GM13976 (cell line): ENCODE measurements at regions not wholly inside any gene's neighbourhood (a gene's known extent, or its start where the extent isn't known, plus 50 kb on each side); places are given as distances from the start of the nearest gene placed in this dataset.
"Not testable (repeated sequence)": the region's sequence is repeated elsewhere in the genome, so short reads cannot be mapped to it uniquely, and the experiment has no call there.

Experiments
- DNase-seq: peaks from one replicate; pipeline ENCODE4 v3.0.0; 2012; ENCODE audit warnings: low spot score
- in situ Hi-C: fragments of 300-500 bp; cut with MboI; formaldehyde crosslinking; loops from one replicate; pipeline ENCODE4 v1.12.0; 2022; ENCODE audit warnings: low sequenced_read_pairs, mixed read lengths, inconsistent platforms; ENCODE audit not compliant: unreplicated experiment
- TF ChIP-seq, protein P1 (sequence below): IDR thresholded peaks from 2 replicates; pipeline ENCODE4 v1.5.1; 2012; ENCODE audit warnings: borderline replicate concordance, mild to moderate bottlenecking; ENCODE audit not compliant: insufficient read depth; ENCODE audit errors: extremely low read depth, missing control alignments, control extremely low read depth

GRCh38 chr1:212166244-212166643, 119.0 kb upstream of the PPP2R5A start:
- in situ Hi-C loops: no loop called here
- no peak for DNase-seq
- TF ChIP-seq, protein P1, sequence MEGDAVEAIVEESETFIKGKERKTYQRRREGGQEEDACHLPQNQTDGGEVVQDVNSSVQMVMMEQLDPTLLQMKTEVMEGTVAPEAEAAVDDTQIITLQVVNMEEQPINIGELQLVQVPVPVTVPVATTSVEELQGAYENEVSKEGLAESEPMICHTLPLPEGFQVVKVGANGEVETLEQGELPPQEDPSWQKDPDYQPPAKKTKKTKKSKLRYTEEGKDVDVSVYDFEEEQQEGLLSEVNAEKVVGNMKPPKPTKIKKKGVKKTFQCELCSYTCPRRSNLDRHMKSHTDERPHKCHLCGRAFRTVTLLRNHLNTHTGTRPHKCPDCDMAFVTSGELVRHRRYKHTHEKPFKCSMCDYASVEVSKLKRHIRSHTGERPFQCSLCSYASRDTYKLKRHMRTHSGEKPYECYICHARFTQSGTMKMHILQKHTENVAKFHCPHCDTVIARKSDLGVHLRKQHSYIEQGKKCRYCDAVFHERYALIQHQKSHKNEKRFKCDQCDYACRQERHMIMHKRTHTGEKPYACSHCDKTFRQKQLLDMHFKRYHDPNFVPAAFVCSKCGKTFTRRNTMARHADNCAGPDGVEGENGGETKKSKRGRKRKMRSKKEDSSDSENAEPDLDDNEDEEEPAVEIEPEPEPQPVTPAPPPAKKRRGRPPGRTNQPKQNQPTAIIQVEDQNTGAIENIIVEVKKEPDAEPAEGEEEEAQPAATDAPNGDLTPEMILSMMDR: no peak

- DNase-seq: no peak
- TF ChIP-seq, protein P1: no peak
- in situ Hi-C loops: no loop called here
Measured at GRCh38 chr1:212166644-212167043, 118.6 kb upstream of the PPP2R5A start.

GRCh38 chr1:212167098-212167497, 118.1 kb upstream of the PPP2R5A start:
- TF ChIP-seq, protein P1: no peak
- no peak for DNase-seq
- in situ Hi-C loops: no loop called here

- TF ChIP-seq, protein P1: no peak
- no peak for DNase-seq
- in situ Hi-C loops: no loop called here
Measured at GRCh38 chr1:212173567-212173966, 111.6 kb upstream of the PPP2R5A start.

GRCh38 chr1:212174295-212174694, 110.9 kb upstream of the PPP2R5A start:
- DNase-seq, in situ Hi-C loops: not testable (repeated sequence)

- in situ Hi-C loops: no loop called here
- DNase-seq: no peak
- TF ChIP-seq, protein P1: no peak
Measured at GRCh38 chr1:212177542-212177941, 107.7 kb upstream of the PPP2R5A start.

DNA sequence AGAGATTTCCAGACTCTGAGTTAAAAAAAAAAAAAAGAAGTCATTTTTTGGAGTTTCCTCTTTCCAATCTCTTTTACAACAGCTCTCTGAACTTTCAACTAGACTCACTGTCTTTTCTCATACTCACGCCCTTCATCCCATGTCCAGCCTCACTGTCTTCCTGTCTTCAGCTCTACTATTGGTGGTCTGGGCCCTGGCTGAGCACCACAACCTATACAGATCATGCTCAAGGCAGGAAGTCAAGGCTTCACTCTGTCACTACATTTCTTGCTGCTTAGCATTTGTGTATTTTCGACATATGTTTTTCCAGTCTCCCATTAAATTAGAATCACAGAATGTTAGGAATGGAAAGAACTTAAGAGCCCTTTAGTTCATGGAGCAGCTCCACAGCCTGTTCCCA, 106.4 kb upstream of the PPP2R5A start:
- no peak for DNase-seq
- in situ Hi-C loops: no loop called here
- TF ChIP-seq, protein P1: no peak
